ENCODE measurements at regions not wholly inside any gene's neighbourhood (a gene's known extent, or its start where the extent isn't known, plus 50 kb on each side); places are given as distances from the start of the nearest gene placed in this dataset.
A peak's percentile ranks its signal among the peaks of the same experiment; 100 is the strongest.

DNA sequence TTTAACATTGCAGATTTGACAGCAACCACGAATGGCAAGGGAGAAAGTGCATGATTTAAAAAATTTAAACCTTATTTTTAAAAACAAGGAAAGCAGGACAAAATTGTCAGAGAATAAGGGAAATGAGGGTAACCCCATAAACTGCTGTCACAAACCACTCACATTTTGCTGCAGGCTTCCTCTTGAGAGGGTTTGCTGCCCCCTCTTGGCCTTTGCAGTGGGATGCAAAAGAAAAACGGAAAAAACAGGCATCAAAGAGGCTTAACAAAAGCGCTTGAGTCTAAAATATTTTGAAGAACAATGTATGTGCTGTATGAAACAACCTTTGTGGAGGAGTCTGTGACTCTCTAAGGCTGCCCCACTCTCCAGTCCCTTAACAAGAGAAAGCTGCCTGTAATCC lies 91.6 kb downstream of the TMX3 start:
- DNase-seq (ENCODE audit: low read depth in 2 of 2): peak; percentile 51 to 57

DNA sequence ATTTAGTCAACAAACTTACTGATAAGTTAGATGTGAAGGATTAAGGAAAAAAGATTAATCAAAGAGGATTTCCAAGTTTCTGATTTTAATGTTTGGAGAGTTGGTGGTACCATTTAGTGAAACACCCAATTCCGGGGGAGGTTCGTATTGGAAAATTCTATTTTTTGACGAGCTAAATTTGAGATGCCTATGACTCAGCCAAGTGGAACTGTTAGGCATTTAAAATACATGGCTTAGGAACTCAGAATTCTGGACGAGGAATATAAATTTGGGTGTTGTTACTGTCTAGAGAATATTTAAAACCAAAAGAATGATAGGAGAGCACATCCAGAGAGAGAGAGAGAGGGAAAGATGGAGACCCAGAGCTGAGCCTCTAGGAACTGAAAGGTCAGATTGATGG lies 103.6 kb downstream of the TMX3 start:
- no peak for DNase-seq (ENCODE audit: low read depth in 2 of 2)

DNA sequence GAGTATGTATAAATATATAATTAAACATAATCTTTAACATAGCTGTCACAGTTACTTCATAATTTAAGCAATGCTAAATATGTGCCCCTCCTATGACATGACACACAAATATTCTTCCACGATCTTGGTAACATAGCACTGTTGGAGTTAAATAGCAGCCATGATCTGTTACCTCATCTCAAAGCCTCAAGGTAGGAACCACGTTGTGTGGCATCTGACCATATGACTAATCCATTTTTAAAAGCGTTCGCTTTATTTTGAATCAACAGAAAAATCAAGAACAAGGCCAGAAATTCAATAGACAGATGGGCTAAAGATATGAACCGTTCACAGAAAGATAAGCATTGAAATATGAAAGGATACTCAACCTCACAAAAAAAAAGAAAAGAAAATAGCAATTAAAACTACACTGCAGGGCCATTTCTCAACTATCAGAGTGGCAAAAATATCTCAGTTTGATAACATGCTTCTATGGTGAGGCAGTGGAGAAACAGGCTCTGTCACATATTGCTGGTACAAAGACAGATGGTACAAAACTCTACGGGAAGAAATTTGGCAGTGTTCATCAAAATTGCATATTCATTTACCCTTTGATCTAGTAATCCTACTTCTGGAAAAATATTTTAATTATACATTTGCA lies 105.9 kb downstream of the TMX3 start:
- no peak for DNase-seq (ENCODE audit: low read depth in 2 of 2)

DNA sequence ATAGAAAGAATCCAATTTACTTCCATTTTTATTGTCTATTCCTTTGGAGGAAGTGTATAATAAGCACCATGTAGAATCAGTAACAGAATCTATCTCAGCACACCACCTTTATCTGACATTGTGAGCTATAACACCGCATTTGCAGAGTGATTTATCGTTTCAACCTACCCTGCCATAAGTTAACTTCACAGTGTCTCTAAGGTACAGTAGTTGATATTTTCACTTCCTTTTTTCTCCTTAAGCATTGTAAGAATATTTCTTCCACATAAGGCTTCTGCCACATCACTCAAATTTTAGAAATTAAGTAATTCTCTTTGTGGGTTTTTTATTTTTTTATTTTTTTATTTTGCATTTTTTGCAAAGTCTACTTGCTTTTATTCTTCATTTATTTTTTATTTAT lies 107.1 kb downstream of the TMX3 start:
- DNase-seq (ENCODE audit: low read depth in 2 of 2): no peak

DNA sequence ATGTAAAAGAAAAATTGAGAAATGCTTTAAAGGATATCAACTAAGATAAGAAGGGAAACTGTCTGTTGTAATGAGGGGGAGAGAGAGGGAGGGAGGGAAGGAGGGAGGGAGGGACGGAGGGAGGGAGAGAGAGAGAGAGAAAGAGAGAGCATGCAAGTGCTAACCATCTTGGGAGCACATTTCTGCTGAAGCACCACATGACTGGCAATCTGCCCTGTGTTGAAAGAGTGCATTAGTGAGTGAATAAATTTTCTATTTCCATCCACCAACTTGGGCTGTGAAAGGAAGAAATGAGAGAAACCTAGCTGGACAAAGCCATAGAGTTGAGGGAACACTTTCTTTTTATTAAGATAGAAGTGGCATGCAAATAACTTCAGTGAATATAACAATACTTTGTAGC lies 110.7 kb downstream of the TMX3 start:
- peak; percentile 17 to 20 for DNase-seq (ENCODE audit: low read depth in 2 of 2)

DNA sequence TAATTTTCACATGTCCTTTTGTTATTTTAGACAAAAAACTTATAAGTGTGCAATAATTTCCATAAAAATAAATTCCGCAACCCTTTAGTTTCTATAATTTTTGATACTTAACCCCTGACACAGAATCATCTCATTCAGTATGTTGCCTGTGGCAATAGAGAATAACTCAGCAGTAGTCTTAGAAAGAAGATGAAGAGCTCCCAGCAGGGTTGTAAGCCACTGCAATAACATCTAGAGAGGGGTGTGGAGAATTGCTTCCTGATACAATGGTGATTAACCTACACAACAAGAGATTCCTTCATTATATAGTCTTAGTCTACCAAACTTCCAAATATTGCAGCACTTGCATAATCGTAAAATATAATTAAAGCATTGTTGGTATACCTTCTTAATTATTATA lies 118.9 kb downstream of the TMX3 start:
- DNase-seq (ENCODE audit: low read depth in 2 of 2): no peak

DNA sequence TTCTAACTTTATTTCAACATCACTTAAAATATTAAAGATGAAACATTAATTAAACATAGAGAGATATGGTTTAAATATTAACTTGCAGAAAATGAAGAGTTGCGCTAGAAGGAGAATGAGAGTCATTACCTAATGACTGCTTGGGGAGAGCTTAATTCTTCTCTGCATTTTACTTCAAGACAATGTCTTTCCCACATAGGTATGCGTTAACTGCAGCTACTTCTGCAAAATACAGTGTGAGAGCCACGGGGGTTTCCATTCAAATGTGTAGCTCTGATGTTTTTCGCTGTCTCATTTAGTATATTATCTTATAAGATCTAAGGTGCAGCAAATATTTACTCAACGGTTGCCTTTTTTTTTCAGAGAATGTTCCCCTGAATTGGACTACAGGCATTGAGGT lies 126.7 kb downstream of the TMX3 start:
- no peak for DNase-seq (ENCODE audit: low read depth in 2 of 2)

DNA sequence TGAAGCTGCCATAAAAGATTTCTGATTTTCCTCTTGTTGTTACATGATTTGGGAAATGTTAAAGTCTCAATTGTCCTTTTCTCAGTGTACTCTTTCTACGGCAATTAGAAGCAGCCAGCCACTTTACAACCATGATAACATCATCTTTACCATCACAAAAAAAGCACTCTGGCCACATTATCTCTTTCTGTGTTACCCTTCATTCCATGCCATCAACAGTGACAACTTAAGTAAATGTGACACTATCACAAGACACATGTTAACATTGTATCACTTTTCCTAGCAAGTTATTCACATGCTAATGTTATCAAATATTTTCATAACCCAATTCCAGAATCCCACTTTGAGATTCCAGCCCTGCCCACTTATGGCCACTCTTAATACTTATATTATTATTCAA lies 131.2 kb downstream of the TMX3 start:
- no peak for DNase-seq (ENCODE audit: low read depth in 2 of 2)

DNA sequence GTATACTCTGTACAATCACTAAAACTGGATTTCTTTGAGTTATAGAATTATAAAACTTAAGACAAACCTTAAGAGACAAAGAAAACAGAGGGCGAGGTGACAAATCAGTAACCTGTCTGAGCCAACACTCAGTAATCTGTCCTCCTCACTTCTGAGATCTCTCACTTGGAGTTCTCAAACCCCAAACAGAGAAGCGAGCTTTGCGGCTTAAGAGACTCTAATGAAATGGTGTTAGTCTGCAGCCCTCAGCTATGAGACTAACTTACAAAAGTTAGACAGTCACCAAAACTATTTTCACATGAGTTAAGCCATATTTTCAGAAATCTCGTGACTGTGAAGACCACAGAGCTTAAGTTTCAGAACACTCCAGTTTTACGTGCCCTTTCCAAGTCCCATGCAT lies 140.6 kb downstream of the TMX3 start:
- DNase-seq (ENCODE audit: low read depth in 2 of 2): no peak

DNA sequence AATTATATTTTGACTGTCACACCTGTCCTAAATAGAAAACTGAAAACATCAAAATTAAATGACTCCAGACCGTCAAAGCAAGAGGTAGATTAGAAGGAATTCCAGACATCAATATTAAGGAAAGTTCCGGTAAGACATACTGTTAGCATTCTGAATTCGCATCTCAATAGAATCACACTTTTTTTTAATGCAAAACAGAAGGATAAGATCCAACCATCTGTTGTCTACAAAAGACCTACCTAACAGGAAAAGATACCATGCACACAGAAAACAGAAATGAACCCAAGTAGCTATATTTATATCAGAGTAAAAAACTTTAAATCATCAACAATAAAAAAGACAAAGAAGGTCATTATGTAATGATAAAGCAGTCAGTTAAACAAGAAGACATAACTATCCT lies 145.0 kb downstream of the TMX3 start:
- no peak for DNase-seq (ENCODE audit: low read depth in 2 of 2)

DNA sequence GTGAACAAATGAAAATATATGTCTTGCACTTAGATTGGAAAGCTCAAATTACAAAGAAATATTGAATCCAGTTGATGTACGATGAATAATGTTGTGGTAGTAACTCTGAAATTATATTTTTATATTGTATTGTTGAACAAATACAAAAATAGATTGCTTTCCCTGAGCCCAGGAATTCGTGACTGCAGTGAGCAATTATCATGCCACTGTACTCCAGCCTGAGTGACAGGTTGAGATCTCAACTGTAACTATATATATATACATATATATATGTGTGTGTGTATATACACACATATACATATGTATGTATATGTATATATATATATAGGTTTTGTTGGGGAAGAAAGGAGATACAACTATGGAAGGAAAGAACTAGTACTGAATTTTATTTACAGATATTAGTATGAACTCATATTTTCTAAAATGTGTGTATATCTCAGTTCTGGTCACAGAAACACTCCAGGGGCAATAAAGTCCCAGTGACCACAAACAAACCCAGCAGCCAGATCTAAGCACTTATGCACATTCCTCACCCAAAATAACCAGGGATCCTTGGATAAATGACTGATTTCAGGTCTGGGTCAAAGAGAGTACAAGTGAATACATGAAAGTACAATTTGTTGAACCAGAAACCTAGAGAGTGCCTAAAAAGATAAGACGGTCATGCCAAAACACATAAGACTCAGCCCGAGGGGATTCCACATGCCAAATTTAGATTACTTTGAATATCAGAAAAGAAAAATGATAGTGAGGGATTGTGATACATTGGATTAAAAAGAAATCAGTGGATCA lies 146.3 kb downstream of the TMX3 start:
- no peak for DNase-seq (ENCODE audit: low read depth in 2 of 2)

DNA sequence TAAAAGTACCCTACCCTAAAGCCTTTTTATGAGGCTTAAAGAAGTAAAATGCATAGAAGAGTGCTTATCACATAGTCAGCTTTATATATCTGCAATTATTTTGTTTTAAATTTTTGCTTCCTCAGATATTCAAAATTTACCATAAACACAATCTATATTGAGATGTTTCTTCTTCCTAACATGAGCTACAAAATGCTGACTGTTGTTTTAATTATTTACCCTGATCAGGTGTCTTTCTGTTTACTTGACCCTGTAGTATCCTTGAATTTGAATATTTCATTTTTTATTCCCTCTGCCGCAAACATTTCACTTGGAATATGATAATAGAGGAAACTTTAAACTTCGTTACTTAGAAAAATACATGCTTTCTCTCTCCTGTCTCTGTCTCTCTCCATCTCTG lies 147.9 kb downstream of the TMX3 start:
- no peak for DNase-seq (ENCODE audit: low read depth in 2 of 2)

DNA sequence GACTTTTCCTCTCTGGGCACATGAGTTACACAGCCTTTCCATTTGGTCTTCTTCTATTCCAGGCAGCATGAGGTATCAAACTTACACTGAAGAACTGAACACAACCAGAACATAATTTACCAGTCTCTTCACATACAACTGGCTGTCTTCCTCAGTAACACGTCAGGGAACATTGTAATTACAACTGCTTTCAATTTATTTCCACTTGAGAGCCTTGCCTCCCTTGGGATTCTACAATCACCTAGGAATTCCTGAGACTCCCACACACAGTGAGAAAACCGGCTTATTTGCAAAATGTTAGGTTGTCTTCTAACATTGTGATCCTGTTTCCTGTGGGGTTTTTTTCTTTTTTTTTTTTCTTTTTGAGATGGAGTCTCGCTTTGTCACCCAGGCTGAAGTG lies 149.9 kb downstream of the TMX3 start:
- peak; percentile 59 to 61 for DNase-seq (ENCODE audit: low read depth in 2 of 2)

DNA sequence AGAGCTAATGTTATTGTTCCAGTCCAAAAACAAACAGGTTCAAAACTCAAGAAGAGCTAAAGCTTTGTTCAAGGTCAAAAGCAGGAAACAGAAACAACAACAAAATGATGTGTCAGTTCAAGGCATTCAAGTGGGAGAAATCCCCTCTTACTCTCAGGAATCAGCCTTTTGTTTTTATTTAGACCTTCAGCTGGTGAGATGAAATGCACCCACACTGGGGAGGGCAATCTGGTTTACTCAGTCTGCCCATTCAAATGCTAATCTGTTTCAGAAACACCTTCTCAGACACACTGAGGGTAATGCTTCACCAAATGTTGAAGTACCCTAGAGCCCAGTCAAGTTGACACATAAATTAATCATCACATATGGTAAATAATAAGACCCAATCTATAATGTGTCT lies 150.6 kb downstream of the TMX3 start:
- no peak for DNase-seq (ENCODE audit: low read depth in 2 of 2)

DNA sequence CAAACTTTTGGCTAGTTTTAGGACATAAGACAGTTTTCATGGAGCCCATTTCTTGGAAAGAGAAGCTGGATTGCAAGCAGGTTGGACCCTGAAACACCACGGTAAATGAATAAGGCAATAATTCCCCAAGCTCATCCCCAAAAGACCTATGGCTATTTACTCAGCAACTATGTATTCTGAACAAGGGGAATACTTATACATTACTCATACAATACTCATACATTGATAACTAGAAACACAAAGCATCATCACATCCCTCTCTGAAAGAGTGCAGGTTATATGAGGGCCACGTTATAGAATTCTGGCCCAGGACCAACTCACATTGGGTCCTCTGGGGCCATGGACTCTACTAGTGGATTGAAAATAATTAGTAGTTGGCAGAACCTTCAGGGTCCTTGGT lies 154.8 kb downstream of the TMX3 start:
- DNase-seq (ENCODE audit: low read depth in 2 of 2): no peak

DNA sequence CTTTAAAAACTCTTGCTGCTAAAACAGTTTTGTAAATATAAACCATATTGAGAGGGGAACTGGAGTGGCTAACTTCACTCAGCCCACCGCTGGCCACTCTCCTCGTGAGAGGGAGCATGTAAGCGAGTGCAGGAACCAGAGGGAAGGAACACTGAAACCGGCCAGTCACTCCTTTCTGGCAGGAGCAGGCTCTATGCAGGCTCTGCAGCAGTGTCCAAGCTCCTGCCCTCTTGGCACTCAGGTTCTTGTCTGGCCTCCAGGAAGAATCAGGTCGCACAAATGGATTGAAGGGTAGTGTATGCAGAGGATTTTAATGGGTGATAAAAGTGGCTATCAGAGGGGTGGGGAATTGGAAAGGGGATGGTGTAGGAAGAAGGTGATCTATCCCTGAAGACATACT lies 157.7 kb downstream of the TMX3 start:
- DNase-seq (ENCODE audit: low read depth in 2 of 2): no peak

DNA sequence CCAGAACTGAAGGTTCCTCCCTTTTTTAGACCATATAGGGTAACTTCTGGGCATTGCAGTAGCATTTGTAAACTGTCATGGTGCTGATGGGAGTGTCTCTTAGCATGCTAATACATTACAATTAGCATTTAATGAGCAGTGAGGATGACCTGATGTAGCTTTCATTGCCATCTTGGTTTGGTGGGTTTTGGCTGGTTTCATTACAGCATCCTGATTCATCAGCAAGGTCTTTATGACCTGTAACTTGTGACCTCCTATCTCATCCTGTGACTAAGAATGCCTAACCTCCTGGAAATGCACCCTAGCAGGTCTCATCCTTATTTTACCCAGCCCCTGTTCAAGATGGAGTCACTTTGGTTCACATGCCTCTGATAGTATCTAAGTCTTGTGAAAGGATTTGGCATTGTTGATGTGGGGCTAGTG lies 159.0 kb downstream of the TMX3 start:
- DNase-seq (ENCODE audit: low read depth in 2 of 2): no peak

DNA sequence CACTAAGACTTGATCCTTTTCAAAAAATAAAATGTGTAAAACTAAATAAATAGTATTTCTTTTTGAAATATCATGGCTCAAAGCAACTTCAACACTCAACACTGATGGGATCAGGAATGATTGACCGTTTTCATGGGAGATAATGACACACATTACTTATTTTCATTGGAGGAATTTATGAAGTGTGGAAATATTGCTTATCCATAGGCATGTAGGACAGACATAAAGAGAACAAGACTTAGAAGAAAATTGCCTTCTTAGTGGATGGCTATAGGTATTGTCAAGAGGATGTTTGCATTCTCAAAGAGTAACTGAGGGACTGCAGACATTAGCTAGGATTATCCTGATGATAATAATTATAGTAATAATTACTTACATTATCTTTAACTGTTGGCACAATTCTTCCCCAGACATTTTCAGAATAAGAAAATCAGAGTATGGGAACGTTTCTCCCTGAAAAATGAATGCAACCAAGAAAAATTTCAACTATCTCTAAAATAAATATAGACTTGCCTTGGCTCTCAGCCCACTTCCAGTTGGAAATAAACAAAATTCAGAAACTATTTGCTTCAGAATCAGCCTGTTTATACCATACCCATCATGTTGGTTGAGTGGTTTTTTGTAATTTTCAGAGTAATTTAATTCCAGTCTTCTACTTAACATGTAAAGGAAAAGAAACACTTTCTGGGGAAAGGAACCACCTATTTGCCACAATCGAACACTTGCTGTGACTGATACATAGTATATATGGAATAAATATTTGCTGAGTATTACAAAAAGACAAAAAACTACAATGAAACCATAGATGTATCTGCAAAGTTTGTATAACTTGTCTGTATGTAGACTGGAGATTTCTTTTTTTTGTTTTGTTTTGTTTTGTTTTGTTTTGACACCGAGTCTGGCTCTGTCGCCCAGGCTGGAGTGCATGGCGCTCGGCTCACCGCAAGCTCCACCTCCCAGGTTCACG lies 165.7 kb downstream of the TMX3 start:
- DNase-seq (ENCODE audit: low read depth in 2 of 2): peak; percentile 30 to 42

DNA sequence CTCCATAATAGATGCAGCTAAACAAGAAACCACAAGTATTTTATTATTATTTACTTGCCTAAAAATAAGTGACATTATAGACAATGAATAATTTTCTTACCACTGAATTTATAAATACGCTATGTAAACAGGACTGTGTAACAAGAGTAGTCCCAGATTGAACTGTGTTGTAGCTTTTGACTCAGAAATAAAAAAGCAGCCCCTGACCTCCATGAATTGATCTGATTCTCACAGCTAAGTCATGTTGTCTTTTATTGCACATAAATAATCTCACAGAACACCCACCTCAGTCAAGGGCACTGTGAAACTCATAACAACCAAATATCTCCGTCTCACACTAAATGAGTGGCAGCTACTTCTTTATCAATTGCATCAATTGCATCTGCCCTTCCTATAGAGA lies 171.6 kb downstream of the TMX3 start:
- DNase-seq (ENCODE audit: low read depth in 2 of 2): no peak

DNA sequence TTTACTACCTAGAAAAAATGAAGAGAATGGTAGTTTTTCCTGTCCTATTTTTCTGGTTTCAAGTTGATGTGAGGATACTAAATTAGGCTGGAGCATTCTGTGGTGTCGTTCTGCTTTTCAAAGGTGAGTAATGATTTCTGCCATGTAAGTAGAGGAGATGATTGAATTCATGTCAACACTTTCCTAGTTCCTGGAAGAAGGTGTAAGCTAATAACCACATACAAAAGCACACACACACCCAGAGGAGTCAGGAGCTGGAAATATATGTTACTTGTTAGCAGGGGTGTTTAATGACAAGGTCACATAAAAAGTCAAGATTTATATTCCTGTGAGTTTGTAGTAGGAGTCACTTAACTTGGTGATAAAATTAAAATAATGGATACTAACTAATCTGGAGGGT lies 172.1 kb downstream of the TMX3 start:
- DNase-seq (ENCODE audit: low read depth in 2 of 2): no peak

DNA sequence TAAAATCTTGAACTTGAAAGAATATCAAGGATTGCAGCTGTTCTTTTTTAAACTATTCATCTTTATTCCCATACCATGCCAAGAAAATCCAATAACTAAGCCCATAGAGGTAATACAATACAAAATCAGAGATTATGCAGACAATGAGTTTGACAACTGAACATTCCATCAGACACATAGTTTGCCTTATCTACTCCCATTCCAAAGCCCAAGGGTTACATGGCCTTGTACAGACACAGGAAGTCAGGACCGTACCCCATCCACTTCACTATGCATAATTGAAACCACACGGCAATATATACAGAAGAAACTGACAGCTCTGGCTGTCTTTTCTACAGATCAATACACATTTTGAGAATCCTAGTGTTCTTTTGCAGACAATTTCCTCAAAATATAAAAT lies 181.3 kb downstream of the TMX3 start:
- no peak for DNase-seq (ENCODE audit: low read depth in 2 of 2)

DNA sequence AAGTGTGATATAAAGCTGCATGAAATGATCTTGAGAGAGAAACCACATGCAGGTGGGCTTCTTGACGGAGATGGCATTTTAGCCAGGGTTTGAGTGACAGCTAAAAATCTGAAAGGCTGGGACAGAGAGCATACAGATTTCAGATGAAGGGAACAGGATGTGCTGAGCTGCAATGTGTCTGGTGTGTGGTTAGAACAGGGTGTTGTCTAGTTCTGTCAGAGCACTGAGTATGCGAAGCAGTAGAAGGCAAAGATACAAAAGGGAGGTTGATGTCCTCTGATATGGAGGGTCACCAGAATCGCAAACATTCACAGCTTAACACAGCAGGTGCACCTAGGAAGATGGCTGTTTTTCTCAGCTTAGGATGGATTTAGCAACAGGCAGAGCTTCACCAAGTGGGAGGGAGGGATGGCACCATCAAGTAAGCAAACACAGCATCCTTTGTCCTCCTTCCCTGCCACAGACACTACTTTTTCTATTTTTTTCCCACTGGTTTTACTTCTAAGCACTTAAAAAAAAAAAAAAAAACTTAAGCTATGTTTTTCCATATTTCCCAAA lies 182.5 kb downstream of the TMX3 start:
- DNase-seq (ENCODE audit: low read depth in 2 of 2): no peak
